Tibial artery (tissue), 4 donors: ENCODE measurements at regions not wholly inside any gene's neighbourhood (a gene's known extent, or its start where the extent isn't known, plus 50 kb on each side); places are given as distances from the start of the nearest gene placed in this dataset.
"Not testable (repeated sequence)": the region's sequence is repeated elsewhere in the genome, so short reads cannot be mapped to it uniquely, and the experiment has no call there.

Experiments
- DNase-seq, 2 donors: peaks; one replicate each; pipeline ENCODE4 v3.0.0-alpha.2; 2019
- H3K27ac ChIP-seq, 2 donors: fragments of 200-600 bp; sonication (generic) in 1 of 2; 1 replicate in 1 of 2; 2 replicates in 1 of 2; pipeline ENCODE4 v1.5.1; 2018 to 2019; ENCODE audit warnings: mild to moderate bottlenecking in 1 of 2
- H3K27me3 ChIP-seq, 2 donors: fragments of 200-600 bp; sonication (generic) in 1 of 2; one replicate each; pipeline versions ENCODE4 v1.5.1 to v1.6.0; 2016 to 2019
- H3K36me3 ChIP-seq, 3 donors: fragments of 200-600 bp; sonication (generic) in 2 of 3; one replicate each; pipeline ENCODE4 v1.5.1; 2016 to 2019; ENCODE audit warnings: mild to moderate bottlenecking in 2 of 3
- H3K4me1 ChIP-seq, 4 donors: fragments of 200-600 bp; sonication (generic) in 2 of 4; 1 replicate in 3 of 4; 2 replicates in 1 of 4; pipeline ENCODE4 v1.5.1; 2016 to 2019
- H3K4me3 ChIP-seq, 2 donors: fragments of 200-600 bp; sonication (generic) in 1 of 2; 1 replicate in 1 of 2; 2 replicates in 1 of 2; pipeline ENCODE4 v1.5.1; 2018 to 2019; ENCODE audit warnings: mild to moderate bottlenecking in 2 of 2
- H3K9me3 ChIP-seq, 3 donors: fragments of 200-600 bp; sonication (generic) in 1 of 3; one replicate each; pipeline ENCODE4 v1.5.1; 2016 to 2019
- CTCF ChIP-seq, 2 experiments: fragments of 200-600 bp in 1 of 2; fragments of 450-650 bp in 1 of 2; IDR thresholded peaks; one replicate each; pipeline ENCODE4 v1.5.1; 2017 to 2019; ENCODE audit warnings: antibody characterized with exemption in 2 of 2, mild to moderate bottlenecking in 1 of 2, moderate library complexity in 1 of 2
- intact Hi-C: fragments of 100-400 bp; cut with DNase I; formaldehyde crosslinking; loops from one replicate; pipeline ENCODE4 v1.15.0; 2023; ENCODE audit warnings: low total_unique reads

- H3K36me3 ChIP-seq: no peaks in the 10 kb centered on the region
- TF ChIP-seq CTCF (IDR thresholded peaks at IDR 0.05): no peak
- H3K9me3 ChIP-seq: no peaks in the 10 kb centered on the region
- intact Hi-C loops: no loop called here
- H3K4me1 ChIP-seq: no peaks in the 10 kb centered on the region
- no peaks in the 10 kb centered on the region for H3K27me3 ChIP-seq
- no peak overlapping the region for H3K27ac ChIP-seq
- DNase-seq: no peak
- H3K4me3 ChIP-seq: no peak overlapping the region
Measured at GRCh38 chrY:16486696-16487215, 1393.3 kb downstream of the CDY2B start.

- intact Hi-C loops: no loop called here
- peaks cover 0 to 7% (median 0%) of the 10 kb centered on the region in 4 donors for H3K4me1 ChIP-seq
- no peak overlapping the region for H3K4me3 ChIP-seq
Measured at GRCh38 chrY:16480031-16480430, 1400.0 kb downstream of the CDY2B start.

GRCh38 chrY:16474053-16474452 is 1406.0 kb downstream of the CDY2B start:
- Histone ChIP-seq H3K4me3 (no peak overlapping the region), H3K27me3 (no peaks in the 10 kb centered on the region), H3K9me3 (no peaks in the 10 kb centered on the region), H3K27ac (no peak overlapping the region), H3K4me1 (no peaks in the 10 kb centered on the region), H3K36me3 (no peaks in the 10 kb centered on the region)
- no peak for TF ChIP-seq CTCF (IDR thresholded peaks at IDR 0.05)
- no peak for DNase-seq
- intact Hi-C loops: no loop called here

More at GRCh38 chrY:16480031-16480430, 1400.0 kb downstream of the CDY2B start:
- no peaks in the 10 kb centered on the region for H3K27me3 ChIP-seq
- peak overlapping the region; percentile 32 to 36 for H3K27ac ChIP-seq
- H3K9me3 ChIP-seq: no peaks in the 10 kb centered on the region
- no peak for DNase-seq
- no peak for TF ChIP-seq CTCF (IDR thresholded peaks at IDR 0.05)
- no peaks in the 10 kb centered on the region for H3K36me3 ChIP-seq

GRCh38 chrY:16454799-16455198 is 1425.2 kb downstream of the CDY2B start:
- H3K4me3 ChIP-seq: no peak overlapping the region
- no peaks in the 10 kb centered on the region for H3K36me3 ChIP-seq
- intact Hi-C loops: no loop called here
- no peaks in the 10 kb centered on the region for H3K27me3 ChIP-seq
- no peak overlapping the region for H3K27ac ChIP-seq
- peaks cover 0 to 4% (median 0%) of the 10 kb centered on the region in 4 donors for H3K4me1 ChIP-seq
- no peak for DNase-seq
- TF ChIP-seq CTCF (IDR thresholded peaks at IDR 0.05): no peak
- no peaks in the 10 kb centered on the region for H3K9me3 ChIP-seq

- Histone ChIP-seq H3K27me3 (no peaks in the 10 kb centered on the region), H3K4me1 (no peaks in the 10 kb centered on the region), H3K36me3 (no peaks in the 10 kb centered on the region), H3K9me3 (no peaks in the 10 kb centered on the region), H3K4me3 (no peak overlapping the region), H3K27ac (no peak overlapping the region)
- TF ChIP-seq CTCF (IDR thresholded peaks at IDR 0.05): no peak
- no peak for DNase-seq
- intact Hi-C loops: no loop called here
Measured at GRCh38 chrY:16446152-16446551, 1433.9 kb downstream of the CDY2B start.

- H3K9me3 ChIP-seq, H3K4me3 ChIP-seq, DNase-seq, H3K27me3 ChIP-seq, H3K27ac ChIP-seq, intact Hi-C loops, H3K4me1 ChIP-seq, H3K36me3 ChIP-seq: not testable (repeated sequence)
Measured at GRCh38 chrY:16409206-16409923, 1470.7 kb downstream of the CDY2B start.

- intact Hi-C loops, DNase-seq, H3K27ac ChIP-seq, H3K27me3 ChIP-seq, H3K36me3 ChIP-seq, H3K4me1 ChIP-seq, H3K9me3 ChIP-seq, H3K4me3 ChIP-seq: not testable (repeated sequence)
Measured at GRCh38 chrY:16379458-16379857, 1500.6 kb downstream of the CDY2B start.

- not testable (repeated sequence) for DNase-seq, H3K9me3 ChIP-seq
Measured at GRCh38 chrY:16341592-16341991, 1538.4 kb downstream of the CDY2B start.

GRCh38 chrY:16330032-16330758 is 1549.8 kb downstream of the CDY2B start:
- H3K27me3 ChIP-seq, intact Hi-C loops, H3K27ac ChIP-seq, H3K4me1 ChIP-seq, H3K36me3 ChIP-seq, DNase-seq, H3K9me3 ChIP-seq, H3K4me3 ChIP-seq: not testable (repeated sequence)

More at GRCh38 chrY:16341592-16341991, 1538.4 kb downstream of the CDY2B start:
- intact Hi-C loops, H3K36me3 ChIP-seq, H3K27ac ChIP-seq, H3K4me1 ChIP-seq, H3K4me3 ChIP-seq, H3K27me3 ChIP-seq: not testable (repeated sequence)
